Gastroesophageal sphincter (tissue), 3 donors: ENCODE measurements at regions not wholly inside any gene's neighbourhood (a gene's known extent, or its start where the extent isn't known, plus 50 kb on each side); places are given as distances from the start of the nearest gene placed in this dataset.
"Not testable (repeated sequence)": the region's sequence is repeated elsewhere in the genome, so short reads cannot be mapped to it uniquely, and the experiment has no call there.

Experiments used
- CTCF ChIP-seq, 4 experiments: fragments of 200-600 bp in 2 of 4; fragments of 450-650 bp in 2 of 4; sonication (generic) in 1 of 4; IDR thresholded peaks; one replicate each; pipeline ENCODE4 v1.5.1; 2017 to 2019; ENCODE audit warnings: antibody characterized with exemption in 4 of 4, mild to moderate bottlenecking in 2 of 4, moderate library complexity in 2 of 4
- EP300 ChIP-seq: sonication (generic); formaldehyde crosslinking; IDR thresholded peaks from one replicate; pipeline ENCODE4 v1.6.1; 2017; ENCODE audit warnings: antibody characterized with exemption, mild to moderate bottlenecking
- POLR2A ChIP-seq, 2 donors: fragments of 450-650 bp; IDR thresholded peaks; one replicate each; pipeline ENCODE4 v1.6.1; 2017; ENCODE audit warnings: antibody characterized with exemption in 2 of 2, mild to moderate bottlenecking in 2 of 2, moderate library complexity in 1 of 2

GRCh38 chr14:106355881-106356642 is 829.7 kb downstream of the TMEM121 start:
- not testable (repeated sequence) for TF ChIP-seq POLR2A (IDR thresholded peaks at IDR 0.05); CTCF (IDR thresholded peaks at IDR 0.05); EP300
